HEK293T (cell line): ENCODE measurements at regions not wholly inside any gene's neighbourhood (a gene's known extent, or its start where the extent isn't known, plus 50 kb on each side); places are given as distances from the start of the nearest gene placed in this dataset.
"Not testable (repeated sequence)": the region's sequence is repeated elsewhere in the genome, so short reads cannot be mapped to it uniquely, and the experiment has no call there.

ENCODE experiments used
- CTCF ChIA-PET: fragments of 350-600 bp; formaldehyde crosslinking; extraction: SDS; loops from one replicate; lab custom pipeline; 2021; ENCODE audit warnings: antibody characterized with exemption, inconsistent platforms; lab: Yijun Ruan, JAX
- POLR2A ChIA-PET: fragments of 350-600 bp; formaldehyde crosslinking; extraction: SDS; loops from one replicate; lab custom pipeline; 2020; ENCODE audit warnings: antibody characterized with exemption, inconsistent platforms; lab: Yijun Ruan, JAX
- DNase-seq: peaks from one replicate; pipeline ENCODE4 v3.0.0; 2012; ENCODE audit warnings: mixed read lengths; ENCODE audit errors: extremely low spot score
- ARNT ChIP-seq: fragments of 450-650 bp; IDR thresholded peaks from 2 replicates; pipeline ENCODE4 v1.6.1; 2017; ENCODE audit warnings: mild to moderate bottlenecking
- BHLHE40 ChIP-seq: fragments of 450-650 bp; IDR thresholded peaks from 2 replicates; pipeline ENCODE4 v1.6.1; 2016; ENCODE audit warnings: mild to moderate bottlenecking, moderate library complexity, borderline replicate concordance
- CTBP1 ChIP-seq: fragments of 450-650 bp; IDR thresholded peaks from 2 replicates; pipeline ENCODE4 v1.6.1; 2016; ENCODE audit warnings: borderline replicate concordance
- ELF4 ChIP-seq: fragments of 450-650 bp; IDR thresholded peaks from 2 replicates; pipeline ENCODE4 v1.6.1; 2017; ENCODE audit warnings: antibody characterized with exemption
- FOXA1 ChIP-seq: fragments of 450-650 bp; IDR thresholded peaks from 2 replicates; pipeline ENCODE4 v1.6.1; 2016; ENCODE audit warnings: mild to moderate bottlenecking
- FOXK2 ChIP-seq: fragments of 450-650 bp; IDR thresholded peaks from 2 replicates; pipeline ENCODE4 v1.6.1; 2016; ENCODE audit warnings: mild to moderate bottlenecking
- FOXM1 ChIP-seq: fragments of 450-650 bp; IDR thresholded peaks from 2 replicates; pipeline ENCODE4 v1.6.1; 2017; ENCODE audit warnings: mild to moderate bottlenecking, borderline replicate concordance
- HDGF ChIP-seq: fragments of 450-650 bp; IDR thresholded peaks from 2 replicates; pipeline ENCODE4 v1.6.1; 2017; ENCODE audit warnings: antibody characterized with exemption, borderline replicate concordance
- L3MBTL2 ChIP-seq: fragments of 450-650 bp; conservative IDR thresholded peaks from 2 replicates; pipeline ENCODE4 v1.6.1; 2016; ENCODE audit warnings: mild to moderate bottlenecking
- LEF1 ChIP-seq: fragments of 450-650 bp; IDR thresholded peaks from 2 replicates; pipeline ENCODE4 v1.6.1; 2017; ENCODE audit warnings: mild to moderate bottlenecking, borderline replicate concordance
- NFRKB ChIP-seq: fragments of 450-650 bp; IDR thresholded peaks from 2 replicates; pipeline ENCODE4 v1.6.1; 2016; ENCODE audit warnings: mild to moderate bottlenecking, moderate library complexity
- SP1 ChIP-seq: fragments of 450-650 bp; IDR thresholded peaks from 2 replicates; pipeline ENCODE4 v1.6.1; 2017
- SUZ12 ChIP-seq: fragments of 450-650 bp; IDR thresholded peaks from 2 replicates; pipeline ENCODE4 v1.6.1; 2016; ENCODE audit warnings: mild to moderate bottlenecking
- TARDBP ChIP-seq: fragments of 450-650 bp; IDR thresholded peaks from 2 replicates; pipeline ENCODE4 v1.6.1; 2016
- ZNF384 ChIP-seq: fragments of 450-650 bp; IDR thresholded peaks from 2 replicates; pipeline ENCODE4 v1.6.1; 2016
- TF ChIP-seq, protein P1 (sequence below): fragments of 450-650 bp; IDR thresholded peaks from 2 replicates; pipeline ENCODE4 v1.6.1; 2016

- DNase-seq, result no peak
- ChIA-PET POLR2A (no interaction called here), CTCF (interaction anchor here (0.6 kb wide), 1 partner anchor 634 kb away, joined by 3 read pairs; no protein-coding TSS in a partner anchor)
- TF ChIP-seq, protein P1, sequence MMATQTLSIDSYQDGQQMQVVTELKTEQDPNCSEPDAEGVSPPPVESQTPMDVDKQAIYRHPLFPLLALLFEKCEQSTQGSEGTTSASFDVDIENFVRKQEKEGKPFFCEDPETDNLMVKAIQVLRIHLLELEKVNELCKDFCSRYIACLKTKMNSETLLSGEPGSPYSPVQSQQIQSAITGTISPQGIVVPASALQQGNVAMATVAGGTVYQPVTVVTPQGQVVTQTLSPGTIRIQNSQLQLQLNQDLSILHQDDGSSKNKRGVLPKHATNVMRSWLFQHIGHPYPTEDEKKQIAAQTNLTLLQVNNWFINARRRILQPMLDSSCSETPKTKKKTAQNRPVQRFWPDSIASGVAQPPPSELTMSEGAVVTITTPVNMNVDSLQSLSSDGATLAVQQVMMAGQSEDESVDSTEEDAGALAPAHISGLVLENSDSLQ, result no peak
- TF ChIP-seq FOXM1 (no peak), ELF4 (no peak), CTBP1 (no peak), HDGF (no peak), SUZ12 (no peak), TARDBP (no peak), L3MBTL2 (no peak), ZNF384 (no peak), BHLHE40 (no peak), LEF1 (no peak), NFRKB (no peak), ARNT (no peak), FOXA1 (no peak), SP1 (no peak), FOXK2 (no peak)
Observed at GRCh38 chrX:137749246-137749645, 183.3 kb downstream of the ZIC3 start.

DNA sequence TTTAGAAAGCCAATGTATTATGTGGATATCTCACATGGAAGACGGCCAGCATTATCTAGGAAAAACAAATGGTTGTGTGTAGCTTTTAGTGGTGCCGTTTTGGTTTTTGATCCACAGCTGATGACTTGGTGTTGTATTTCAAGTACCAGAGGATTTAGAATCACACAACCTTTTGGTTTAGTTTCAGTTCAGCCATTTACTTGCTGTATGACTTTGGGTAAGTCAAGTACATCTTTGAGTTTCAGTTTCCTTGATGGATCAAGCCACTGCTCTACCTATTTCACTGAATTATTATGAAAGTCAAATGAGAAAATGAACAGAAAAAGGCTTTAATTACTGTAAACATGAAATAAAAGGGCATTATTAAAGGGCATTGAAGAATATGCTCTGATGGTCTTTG is 205.6 kb downstream of the ZIC3 start:
- no peak for DNase-seq
- ChIA-PET POLR2A (no interaction called here), CTCF (no interaction called here)
- TF ChIP-seq L3MBTL2, result no peak

- POLR2A ChIA-PET, result no interaction called here
- DNase-seq, result no peak
- no peak for TF ChIP-seq HDGF
- TF ChIP-seq SP1, result no peak
- no peak for TF ChIP-seq SUZ12
- TF ChIP-seq, protein P1, result no peak
- TF ChIP-seq ARNT, result no peak
- TF ChIP-seq LEF1, result no peak
- no peak for TF ChIP-seq ZNF384
- no peak for TF ChIP-seq ELF4
- CTCF ChIA-PET, result no interaction called here
Observed at GRCh38 chrX:137792214-137792613, 226.3 kb downstream of the ZIC3 start.

DNA sequence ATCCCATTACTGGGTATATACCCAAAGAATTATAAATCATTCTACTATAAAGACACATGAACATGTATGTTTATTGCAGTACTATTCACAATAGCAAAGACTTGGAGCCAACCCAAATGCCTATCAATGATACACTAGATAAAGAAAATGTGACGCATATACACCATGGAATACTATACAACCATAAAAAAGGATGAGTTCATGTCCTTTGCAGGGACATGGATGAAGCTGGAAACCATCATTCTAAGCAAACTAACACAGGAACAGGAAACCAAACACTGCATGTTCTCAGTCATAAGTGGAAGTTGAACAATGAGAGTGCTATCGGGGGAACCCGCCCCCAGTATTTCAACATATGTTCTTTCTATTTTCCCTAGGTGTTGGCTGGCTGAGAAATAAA is 232.0 kb downstream of the ZIC3 start:
- CTCF ChIA-PET, POLR2A ChIA-PET: not testable (repeated sequence)

DNA sequence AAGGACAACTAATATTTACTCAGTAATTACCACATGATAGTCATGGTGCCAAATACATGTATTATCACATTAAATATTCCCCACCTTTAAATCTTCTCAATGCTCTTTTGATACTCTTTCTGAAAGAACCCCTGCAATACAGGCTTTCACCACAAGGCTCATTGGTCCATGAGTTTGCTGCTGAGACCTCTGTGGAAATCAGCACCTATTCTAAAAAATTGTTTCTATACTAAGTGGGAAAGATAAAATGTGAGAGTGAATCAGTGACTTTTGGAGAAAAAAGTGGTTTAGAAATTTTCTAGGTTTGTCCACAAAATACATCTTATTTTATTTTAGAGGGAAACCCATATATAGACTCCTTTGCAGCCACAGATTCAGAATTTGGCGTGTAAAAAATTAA is 257.3 kb downstream of the ZIC3 start:
- TF ChIP-seq L3MBTL2 (no peak), SUZ12 (no peak), NFRKB (no peak), FOXM1 (no peak), HDGF (no peak), CTBP1 (no peak), ZNF384 (no peak), LEF1 (no peak), FOXK2 (no peak), ARNT (no peak), SP1 (no peak), TARDBP (no peak), BHLHE40 (no peak), ELF4 (no peak)
- TF ChIP-seq, protein P1, result no peak
- no peak for DNase-seq
- ChIA-PET CTCF (no interaction called here), POLR2A (no interaction called here)

More for the DNA sequence above, 232.0 kb downstream of the ZIC3 start:
- not testable (repeated sequence) for DNase-seq

- ChIA-PET POLR2A (no interaction called here), CTCF (no interaction called here)
- DNase-seq, result no peak
- TF ChIP-seq ARNT, result no peak
- no peak for TF ChIP-seq FOXA1
- no peak for TF ChIP-seq L3MBTL2
- TF ChIP-seq FOXK2, result no peak
- no peak for TF ChIP-seq CTBP1
- TF ChIP-seq FOXM1, result no peak
- no peak for TF ChIP-seq ELF4
- no peak for TF ChIP-seq SUZ12
- no peak for TF ChIP-seq SP1
- no peak for TF ChIP-seq BHLHE40
- TF ChIP-seq LEF1, result no peak
- TF ChIP-seq HDGF, result no peak
- no peak for TF ChIP-seq TARDBP
Observed at GRCh38 chrX:137847376-137847775, 281.4 kb downstream of the ZIC3 start.

DNA sequence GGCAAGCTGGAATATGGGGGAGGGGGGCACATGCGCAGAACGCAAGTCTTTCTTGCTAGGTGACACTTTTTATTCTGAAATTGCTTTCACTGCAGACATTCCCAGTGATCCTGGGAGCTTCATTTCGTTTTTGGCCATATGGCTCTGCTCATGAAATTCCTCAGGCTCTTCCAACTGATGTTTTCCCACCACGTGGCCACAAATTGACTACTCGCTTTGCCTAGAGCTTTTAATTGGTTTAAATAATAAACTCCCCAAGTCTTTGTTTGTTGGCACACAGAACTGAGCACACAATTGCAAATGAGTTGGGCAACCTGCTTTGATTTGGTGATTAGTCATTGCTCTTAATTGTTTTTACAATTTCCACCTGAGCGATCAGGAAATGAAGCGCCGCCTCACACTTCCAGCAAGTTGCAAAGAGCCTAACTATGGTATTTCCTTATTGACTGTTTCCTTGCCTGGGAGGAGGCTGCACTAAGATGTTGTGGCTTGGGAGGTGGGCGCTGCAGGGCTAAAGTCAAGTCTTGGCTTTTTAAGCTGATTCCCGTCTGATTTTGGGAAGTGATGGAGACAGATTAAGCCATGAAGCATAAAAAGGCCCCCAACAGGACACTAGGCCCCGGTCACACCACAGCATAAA is 282.5 kb downstream of the ZIC3 start:
- no peak for DNase-seq
- ChIA-PET CTCF (no interaction called here), POLR2A (no interaction called here)
- TF ChIP-seq CTBP1 (no peak), LEF1 (no peak), FOXM1 (no peak), BHLHE40 (no peak), ZNF384 (no peak), ARNT (no peak), NFRKB (no peak), SP1 (no peak), HDGF (no peak), FOXK2 (no peak), L3MBTL2 (no peak), TARDBP (no peak), ELF4 (no peak)
- TF ChIP-seq, protein P1, result no peak
